HL-60 (cell line): ENCODE measurements at regions not wholly inside any gene's neighbourhood (a gene's known extent, or its start where the extent isn't known, plus 50 kb on each side); places are given as distances from the start of the nearest gene placed in this dataset.

Source experiments
- DNase-seq, 2 experiments: peaks; one replicate each; pipeline ENCODE4 v3.0.0-alpha.2; 2010 to 2020; ENCODE audit warnings: low read depth in 1 of 2, low spot score in 1 of 2
- H3K27ac ChIP-seq: fragments of 250-450 bp; sonication (Bioruptor Pico); replicated peaks from 2 replicates; pipeline ENCODE4 v1.5.1; 2020; ENCODE audit warnings: mild to moderate bottlenecking, moderate library complexity
- H3K27me3 ChIP-seq: fragments of 250-450 bp; sonication (Bioruptor Pico); 2 replicates; pipeline ENCODE4 v1.5.1; 2021; ENCODE audit warnings: mild to moderate bottlenecking, moderate library complexity; ENCODE audit not compliant: insufficient read depth, poor library complexity, severe bottlenecking
- H3K4me3 ChIP-seq: replicated peaks from 2 replicates; pipeline ENCODE4 v1.5.1; 2011; ENCODE audit warnings: mild to moderate bottlenecking, control low read depth, low read length; ENCODE audit not compliant: insufficient read depth
- GABPA ChIP-seq: IDR thresholded peaks from 2 replicates; pipeline ENCODE4 v1.6.1; 2012; ENCODE audit warnings: low read depth
- POLR2AphosphoS5 ChIP-seq: IDR thresholded peaks from 2 replicates; pipeline ENCODE4 v1.6.1; 2012; ENCODE audit warnings: low read depth
- SPI1 ChIP-seq: IDR thresholded peaks from 2 replicates; pipeline ENCODE4 v1.6.1; 2012; ENCODE audit warnings: low read depth, mild to moderate bottlenecking, borderline replicate concordance
- TF ChIP-seq, protein P1 (sequence below): IDR thresholded peaks from 2 replicates; pipeline ENCODE4 v1.6.1; 2012; ENCODE audit warnings: low read depth; ENCODE audit not compliant: insufficient replicate concordance
- TF ChIP-seq, protein P2 (sequence below): IDR thresholded peaks from one replicate; pipeline ENCODE4 v1.5.1; 2011; ENCODE audit warnings: low read length, control low read depth, inconsistent platforms; ENCODE audit not compliant: insufficient read depth

DNA sequence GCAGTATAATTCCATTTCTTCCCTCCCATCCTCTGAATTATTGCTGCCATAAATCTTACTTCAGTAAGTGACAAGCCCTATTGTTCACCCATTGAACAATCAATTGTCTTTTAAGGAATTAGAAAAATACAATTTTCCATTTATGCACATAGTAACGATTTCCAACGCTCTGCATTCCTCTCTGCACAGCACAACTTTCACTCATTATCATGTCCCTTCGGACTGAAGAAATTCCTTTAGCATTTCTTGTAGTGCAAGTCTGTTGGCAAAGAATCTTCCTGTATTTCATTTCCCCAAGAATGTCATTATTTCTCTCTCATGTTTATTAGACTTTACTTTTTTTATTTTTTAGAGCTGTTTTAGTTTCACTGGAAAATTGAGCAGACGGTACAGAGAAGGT lies 252.1 kb upstream of the RTL1 start:
- TF ChIP-seq SPI1 (no peak), GABPA (no peak), POLR2AphosphoS5 (no peak)
- TF ChIP-seq, protein P1, sequence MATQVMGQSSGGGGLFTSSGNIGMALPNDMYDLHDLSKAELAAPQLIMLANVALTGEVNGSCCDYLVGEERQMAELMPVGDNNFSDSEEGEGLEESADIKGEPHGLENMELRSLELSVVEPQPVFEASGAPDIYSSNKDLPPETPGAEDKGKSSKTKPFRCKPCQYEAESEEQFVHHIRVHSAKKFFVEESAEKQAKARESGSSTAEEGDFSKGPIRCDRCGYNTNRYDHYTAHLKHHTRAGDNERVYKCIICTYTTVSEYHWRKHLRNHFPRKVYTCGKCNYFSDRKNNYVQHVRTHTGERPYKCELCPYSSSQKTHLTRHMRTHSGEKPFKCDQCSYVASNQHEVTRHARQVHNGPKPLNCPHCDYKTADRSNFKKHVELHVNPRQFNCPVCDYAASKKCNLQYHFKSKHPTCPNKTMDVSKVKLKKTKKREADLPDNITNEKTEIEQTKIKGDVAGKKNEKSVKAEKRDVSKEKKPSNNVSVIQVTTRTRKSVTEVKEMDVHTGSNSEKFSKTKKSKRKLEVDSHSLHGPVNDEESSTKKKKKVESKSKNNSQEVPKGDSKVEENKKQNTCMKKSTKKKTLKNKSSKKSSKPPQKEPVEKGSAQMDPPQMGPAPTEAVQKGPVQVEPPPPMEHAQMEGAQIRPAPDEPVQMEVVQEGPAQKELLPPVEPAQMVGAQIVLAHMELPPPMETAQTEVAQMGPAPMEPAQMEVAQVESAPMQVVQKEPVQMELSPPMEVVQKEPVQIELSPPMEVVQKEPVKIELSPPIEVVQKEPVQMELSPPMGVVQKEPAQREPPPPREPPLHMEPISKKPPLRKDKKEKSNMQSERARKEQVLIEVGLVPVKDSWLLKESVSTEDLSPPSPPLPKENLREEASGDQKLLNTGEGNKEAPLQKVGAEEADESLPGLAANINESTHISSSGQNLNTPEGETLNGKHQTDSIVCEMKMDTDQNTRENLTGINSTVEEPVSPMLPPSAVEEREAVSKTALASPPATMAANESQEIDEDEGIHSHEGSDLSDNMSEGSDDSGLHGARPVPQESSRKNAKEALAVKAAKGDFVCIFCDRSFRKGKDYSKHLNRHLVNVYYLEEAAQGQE = no peak
- TF ChIP-seq, protein P2, sequence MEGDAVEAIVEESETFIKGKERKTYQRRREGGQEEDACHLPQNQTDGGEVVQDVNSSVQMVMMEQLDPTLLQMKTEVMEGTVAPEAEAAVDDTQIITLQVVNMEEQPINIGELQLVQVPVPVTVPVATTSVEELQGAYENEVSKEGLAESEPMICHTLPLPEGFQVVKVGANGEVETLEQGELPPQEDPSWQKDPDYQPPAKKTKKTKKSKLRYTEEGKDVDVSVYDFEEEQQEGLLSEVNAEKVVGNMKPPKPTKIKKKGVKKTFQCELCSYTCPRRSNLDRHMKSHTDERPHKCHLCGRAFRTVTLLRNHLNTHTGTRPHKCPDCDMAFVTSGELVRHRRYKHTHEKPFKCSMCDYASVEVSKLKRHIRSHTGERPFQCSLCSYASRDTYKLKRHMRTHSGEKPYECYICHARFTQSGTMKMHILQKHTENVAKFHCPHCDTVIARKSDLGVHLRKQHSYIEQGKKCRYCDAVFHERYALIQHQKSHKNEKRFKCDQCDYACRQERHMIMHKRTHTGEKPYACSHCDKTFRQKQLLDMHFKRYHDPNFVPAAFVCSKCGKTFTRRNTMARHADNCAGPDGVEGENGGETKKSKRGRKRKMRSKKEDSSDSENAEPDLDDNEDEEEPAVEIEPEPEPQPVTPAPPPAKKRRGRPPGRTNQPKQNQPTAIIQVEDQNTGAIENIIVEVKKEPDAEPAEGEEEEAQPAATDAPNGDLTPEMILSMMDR = no peak
- Histone ChIP-seq H3K27me3 (no peaks in the 10 kb centered on the region), H3K4me3 (no peak overlapping the region), H3K27ac (no peak overlapping the region)
- DNase-seq = no peak

DNA sequence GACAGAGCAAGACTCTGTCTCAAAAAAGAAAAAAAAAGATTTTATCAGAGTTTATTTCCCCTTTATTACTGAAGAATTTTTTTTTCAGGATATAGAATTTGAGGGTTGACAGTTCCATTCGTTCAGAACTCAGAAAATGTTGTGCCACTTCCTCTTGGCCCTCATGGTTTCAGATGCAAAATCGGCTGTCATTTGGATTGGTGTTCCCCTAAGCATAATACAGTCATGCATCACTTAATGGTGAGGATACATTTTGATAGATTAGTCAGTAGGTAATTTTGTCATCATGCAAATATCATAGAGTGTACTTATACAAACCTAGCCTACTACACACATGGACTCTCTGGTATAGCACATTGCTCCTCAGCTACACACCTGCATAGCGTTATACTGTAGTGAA lies 263.9 kb upstream of the RTL1 start:
- DNase-seq = no peak
- no peaks in the 10 kb centered on the region for H3K27me3 ChIP-seq
- H3K27ac ChIP-seq = no peak overlapping the region
- TF ChIP-seq, protein P2 = no peak
- TF ChIP-seq SPI1 (no peak), POLR2AphosphoS5 (no peak), GABPA (no peak)
- TF ChIP-seq, protein P1 = no peak
- H3K4me3 ChIP-seq = no peak overlapping the region

DNA sequence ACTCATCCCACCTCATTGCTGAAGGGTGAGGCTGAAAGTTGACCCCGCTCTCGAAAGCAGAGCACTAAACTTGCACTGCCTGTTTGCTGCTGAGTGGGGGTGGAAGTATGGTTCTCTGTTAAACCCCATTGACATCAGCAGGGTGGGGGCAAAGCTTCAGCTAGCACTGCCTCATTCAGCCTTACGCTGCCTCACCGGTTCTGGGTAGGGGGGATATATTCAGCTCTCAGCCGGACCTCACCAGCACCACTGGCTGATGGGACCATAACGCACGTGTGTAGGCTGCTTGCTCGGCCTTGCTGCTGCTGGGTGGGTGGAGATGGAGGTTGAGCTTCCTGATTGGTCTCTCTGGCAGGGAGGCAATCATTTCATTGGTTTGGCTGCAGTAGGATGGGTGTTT lies 265.7 kb upstream of the RTL1 start:
- Histone ChIP-seq H3K27me3 (no peaks in the 10 kb centered on the region), H3K27ac (no peak overlapping the region), H3K4me3 (no peak overlapping the region)
- no peak for DNase-seq
- TF ChIP-seq, protein P2 = no peak
- TF ChIP-seq GABPA (no peak), SPI1 (no peak), POLR2AphosphoS5 (no peak)
- TF ChIP-seq, protein P1 = no peak
